ENCODE measurements at regions not wholly inside any gene's neighbourhood (a gene's known extent, or its start where the extent isn't known, plus 50 kb on each side); places are given as distances from the start of the nearest gene placed in this dataset.

- FAIRE-seq: no peak
- H3K79me2 ChIP-seq (ENCODE audit: insufficient read depth, low read length): no peaks in the 10 kb centered on the region
- H4K20me1 ChIP-seq (ENCODE audit: insufficient read depth, low read length): no peaks in the 10 kb centered on the region
- no peak overlapping the region for H3K27ac ChIP-seq (ENCODE audit: low read depth, low read length)
- H3K4me2 ChIP-seq (ENCODE audit: low read length): no peak overlapping the region
- no peak overlapping the region for H3K4me3 ChIP-seq (ENCODE audit: insufficient read depth, low read depth, low read length)
- TF ChIP-seq CTCF (IDR thresholded peaks at IDR 0.05; ENCODE audit: insufficient read depth, low read depth, low read length) (no peak), EZH2 (IDR thresholded peaks at IDR 0.05; ENCODE audit: insufficient read depth, low read length) (no peak)
- no peaks in the 10 kb centered on the region for H3K36me3 ChIP-seq (ENCODE audit: insufficient read depth, low read length)
- Mint-ChIP-seq H3K27me3 (ENCODE audit: low read depth, unreplicated experiment) (peaks cover 5% of the 10 kb centered on the region), H3K4me3 (ENCODE audit: unreplicated experiment) (no peak overlapping the region), H3K4me1 (ENCODE audit: low read depth, unreplicated experiment) (no peaks in the 10 kb centered on the region), H3K36me3 (ENCODE audit: low read depth, unreplicated experiment) (no peaks in the 10 kb centered on the region), H3K27ac (ENCODE audit: unreplicated experiment) (no peak overlapping the region), H3K9me3 (ENCODE audit: unreplicated experiment) (no peaks in the 10 kb centered on the region)
- no peaks in the 10 kb centered on the region for H3K4me1 ChIP-seq (ENCODE audit: insufficient read depth, low read length)
- no peaks in the 10 kb centered on the region for H3K9me3 ChIP-seq (ENCODE audit: insufficient read depth, low read depth, low read length)
- no peaks in the 10 kb centered on the region for H3K27me3 ChIP-seq (ENCODE audit: insufficient read depth, low read length)
- DNase-seq (ENCODE audit: low read depth): no peak
- no peak overlapping the region for H2AFZ ChIP-seq (ENCODE audit: low read depth, low read length)
- H3K9ac ChIP-seq (ENCODE audit: low read length): no peak overlapping the region
Observed at GRCh38 chr18:47512726-47513435, 261.4 kb upstream of the SKOR2 start.

- peaks cover 5% of the 10 kb centered on the region for H3K27me3 Mint-ChIP-seq (ENCODE audit: low read depth, unreplicated experiment)
- H3K4me3 ChIP-seq (ENCODE audit: insufficient read depth, low read depth, low read length): no peak overlapping the region
- no peaks in the 10 kb centered on the region for H4K20me1 ChIP-seq (ENCODE audit: insufficient read depth, low read length)
- no peak overlapping the region for H3K27ac ChIP-seq (ENCODE audit: low read depth, low read length)
- H3K27me3 ChIP-seq (ENCODE audit: insufficient read depth, low read length): no peaks in the 10 kb centered on the region
- no peaks in the 10 kb centered on the region for H3K4me1 ChIP-seq (ENCODE audit: insufficient read depth, low read length)
- H3K79me2 ChIP-seq (ENCODE audit: insufficient read depth, low read length): no peaks in the 10 kb centered on the region
- no peak overlapping the region for H3K27ac Mint-ChIP-seq (ENCODE audit: unreplicated experiment)
- H3K4me1 Mint-ChIP-seq (ENCODE audit: low read depth, unreplicated experiment): no peaks in the 10 kb centered on the region
- no peaks in the 10 kb centered on the region for H3K36me3 Mint-ChIP-seq (ENCODE audit: low read depth, unreplicated experiment)
- H3K9me3 Mint-ChIP-seq (ENCODE audit: unreplicated experiment): no peaks in the 10 kb centered on the region
- no peaks in the 10 kb centered on the region for H3K9me3 ChIP-seq (ENCODE audit: insufficient read depth, low read depth, low read length)
- no peaks in the 10 kb centered on the region for H3K36me3 ChIP-seq (ENCODE audit: insufficient read depth, low read length)
- no peak for TF ChIP-seq CTCF (IDR thresholded peaks at IDR 0.05; ENCODE audit: insufficient read depth, low read depth, low read length)
- no peak for TF ChIP-seq EZH2 (IDR thresholded peaks at IDR 0.05; ENCODE audit: insufficient read depth, low read length)
- no peak for DNase-seq (ENCODE audit: low read depth)
- no peak overlapping the region for H3K4me3 Mint-ChIP-seq (ENCODE audit: unreplicated experiment)
- FAIRE-seq: no peak
- no peak overlapping the region for H3K4me2 ChIP-seq (ENCODE audit: low read length)
- H2AFZ ChIP-seq (ENCODE audit: low read depth, low read length): no peak overlapping the region
- no peak overlapping the region for H3K9ac ChIP-seq (ENCODE audit: low read length)
Observed at GRCh38 chr18:47512056-47512455, 260.6 kb upstream of the SKOR2 start.

GRCh38 chr18:47510831-47511230 is 259.4 kb upstream of the SKOR2 start:
- Mint-ChIP-seq H3K9me3 (ENCODE audit: unreplicated experiment) (no peaks in the 10 kb centered on the region), H3K27me3 (ENCODE audit: low read depth, unreplicated experiment) (peaks cover 5% of the 10 kb centered on the region), H3K36me3 (ENCODE audit: low read depth, unreplicated experiment) (no peaks in the 10 kb centered on the region), H3K27ac (ENCODE audit: unreplicated experiment) (no peak overlapping the region), H3K4me3 (ENCODE audit: unreplicated experiment) (no peak overlapping the region), H3K4me1 (ENCODE audit: low read depth, unreplicated experiment) (no peaks in the 10 kb centered on the region)
- Histone ChIP-seq H4K20me1 (ENCODE audit: insufficient read depth, low read length) (no peaks in the 10 kb centered on the region), H3K4me2 (ENCODE audit: low read length) (no peak overlapping the region), H3K36me3 (ENCODE audit: insufficient read depth, low read length) (no peaks in the 10 kb centered on the region), H3K4me3 (ENCODE audit: insufficient read depth, low read depth, low read length) (no peak overlapping the region), H3K79me2 (ENCODE audit: insufficient read depth, low read length) (no peaks in the 10 kb centered on the region), H3K9me3 (ENCODE audit: insufficient read depth, low read depth, low read length) (no peaks in the 10 kb centered on the region), H3K27me3 (ENCODE audit: insufficient read depth, low read length) (no peaks in the 10 kb centered on the region), H3K27ac (ENCODE audit: low read depth, low read length) (no peak overlapping the region), H2AFZ (ENCODE audit: low read depth, low read length) (no peak overlapping the region), H3K9ac (ENCODE audit: low read length) (no peak overlapping the region), H3K4me1 (ENCODE audit: insufficient read depth, low read length) (no peaks in the 10 kb centered on the region)
- DNase-seq (ENCODE audit: low read depth): no peak
- FAIRE-seq: no peak
- TF ChIP-seq CTCF (IDR thresholded peaks at IDR 0.05; ENCODE audit: insufficient read depth, low read depth, low read length): no peak
- no peak for TF ChIP-seq EZH2 (IDR thresholded peaks at IDR 0.05; ENCODE audit: insufficient read depth, low read length)

All from astrocyte (in vitro differentiated cells and primary cell).